K562 (cell line): ENCODE measurements at regions not wholly inside any gene's neighbourhood (a gene's known extent, or its start where the extent isn't known, plus 50 kb on each side); places are given as distances from the start of the nearest gene placed in this dataset.

ENCODE experiments used
- ATAC-seq: fragments of 200-7000 bp; cut with Tn5 transposase; 3 replicates; pipeline ENCODE4 v1.9.1; 2020; ENCODE audit warnings: moderate library complexity
- BruUV-seq: library from RNA; stranded (reverse); fragments of 400-500 nt; replicated peaks from 2 replicates; lab custom pipeline; 2021; lab: Mats Ljungman, UMichigan
- CTCF ChIA-PET: fragments of 300-600 bp; formaldehyde crosslinking; extraction: SDS; loops from one replicate; lab custom pipeline; 2021; ENCODE audit warnings: low intra/inter-chr PET ratio; lab: Yijun Ruan, JAX
- POLR2A ChIA-PET: fragments of 300-600, 350-650 bp; sonication (Branson Sonifier 250); formaldehyde crosslinking; extraction: SDS; loops from one replicate; lab custom pipeline; 2021; ENCODE audit warnings: antibody characterized with exemption, inconsistent platforms; lab: Yijun Ruan, JAX
- DNase-seq, 4 experiments: peaks; one replicate each; pipeline versions ENCODE4 v3.0.0 to v3.0.0-alpha.2; 2011 to 2018; ENCODE audit warnings: low spot score in 3 of 4, mixed read lengths in 3 of 4; ENCODE audit errors: extremely low read depth in 1 of 4
- FAIRE-seq: peaks from 2 replicates; lab custom pipeline; 2011; peaks lifted over from hg19 to GRCh38; lab: Jason Lieb, UNC
- H2AFZ ChIP-seq: 2 replicates; pipeline ENCODE4 v1.6.0; 2011; ENCODE audit warnings: low read depth, low read length, control low read depth, inconsistent platforms
- H3K27ac ChIP-seq: fragments of 200-600 bp; 3 replicates; pipeline ENCODE4 v1.8.0; 2011; ENCODE audit warnings: low read depth, mild to moderate bottlenecking, control low read depth, inconsistent platforms, low read length, moderate library complexity, mixed read lengths; ENCODE audit errors: extremely low read depth
- H3K27me3 ChIP-seq, 2 experiments: fragments of 300-600 bp in 1 of 2; 2 replicates in 1 of 2; 3 replicates in 1 of 2; pipeline versions ENCODE4 v1.6.0 to v1.8.0; 2011; ENCODE audit warnings: inconsistent platforms in 2 of 2, low read length in 2 of 2, mild to moderate bottlenecking in 1 of 2, mixed read lengths in 1 of 2, moderate library complexity in 1 of 2; ENCODE audit not compliant: control insufficient read depth in 2 of 2, insufficient read depth in 2 of 2
- H3K36me3 ChIP-seq: fragments of 300-600 bp; 3 replicates; pipeline ENCODE4 v1.8.0; 2011; ENCODE audit warnings: mild to moderate bottlenecking, low read length, inconsistent platforms; ENCODE audit not compliant: control insufficient read depth, insufficient read depth
- H3K4me1 ChIP-seq, 2 experiments: fragments of 200-600 bp in 1 of 2; replicated peaks in 1 of 2; 2 replicates in 1 of 2; 3 replicates in 1 of 2; pipeline versions ENCODE4 v1.5.1 to v1.8.0; 2011; ENCODE audit warnings: inconsistent platforms in 2 of 2, low read length in 2 of 2, mild to moderate bottlenecking in 1 of 2, mixed read lengths in 1 of 2, moderate library complexity in 1 of 2; ENCODE audit not compliant: control insufficient read depth in 2 of 2, insufficient read depth in 2 of 2
- H3K4me2 ChIP-seq: 2 replicates; pipeline ENCODE4 v1.6.1; 2011; ENCODE audit warnings: low read length, control low read depth, inconsistent platforms, mixed read lengths; ENCODE audit not compliant: insufficient read depth
- H3K4me3 ChIP-seq: fragments of 200-600 bp; sonication (generic), shearing (Covaris generic); 2 replicates; pipeline ENCODE4 v1.5.1; 2016; ENCODE audit warnings: control low read depth, inconsistent platforms
- H3K79me2 ChIP-seq: fragments of 200-600 bp; 3 replicates; pipeline ENCODE4 v1.8.0; 2011; ENCODE audit warnings: low read length, inconsistent platforms; ENCODE audit not compliant: control insufficient read depth, insufficient read depth
- H3K9ac ChIP-seq, 2 experiments: 2 replicates each; pipeline versions ENCODE4 v1.6.0 to v1.6.1; 2011; ENCODE audit warnings: low read depth in 2 of 2, low read length in 2 of 2, control low read depth in 1 of 2, inconsistent platforms in 1 of 2, mild to moderate bottlenecking in 1 of 2, mixed read lengths in 1 of 2; ENCODE audit not compliant: insufficient read depth in 1 of 2
- H3K9me1 ChIP-seq: one replicate; pipeline ENCODE4 v1.6.0; 2011; ENCODE audit warnings: inconsistent platforms, mild to moderate bottlenecking, low read length, moderate library complexity; ENCODE audit not compliant: control insufficient read depth, insufficient read depth
- H3K9me3 ChIP-seq: replicated peaks from 2 replicates; pipeline ENCODE4 v1.5.1; 2011; ENCODE audit warnings: low read depth, low read length, inconsistent platforms; ENCODE audit not compliant: control insufficient read depth, insufficient read depth
- H4K20me1 ChIP-seq: replicated peaks from 2 replicates; pipeline ENCODE4 v1.6.1; 2011; ENCODE audit warnings: low read length, inconsistent platforms, mixed read lengths; ENCODE audit not compliant: control insufficient read depth, insufficient read depth
- CC2D1A ChIP-seq: fragments of 450-650 bp; IDR thresholded peaks from 2 replicates; pipeline ENCODE4 v1.6.1; 2017; ENCODE audit warnings: mild to moderate bottlenecking
- DACH1 ChIP-seq: fragments of 450-650 bp; IDR thresholded peaks from 2 replicates; pipeline ENCODE4 v1.6.1; 2018; ENCODE audit not compliant: partially characterized antibody
- FOXJ2 ChIP-seq: fragments of 200-800 bp; sonication (Bioruptor generic); IDR thresholded peaks from 2 replicates; pipeline ENCODE4 v1.6.1; 2016; ENCODE audit warnings: missing genetic modification characterization, missing compliant biosample characterization
- GABPB1 ChIP-seq: sonication (generic); formaldehyde crosslinking; IDR thresholded peaks from 2 replicates; pipeline ENCODE4 v1.8.0; 2022; ENCODE audit warnings: mild to moderate bottlenecking, missing genetic modification reagents
- PRDM10 ChIP-seq: fragments of 450-650 bp; IDR thresholded peaks from 2 replicates; pipeline ENCODE4 v1.6.1; 2018; ENCODE audit not compliant: partially characterized antibody
- SMARCE1 ChIP-seq: fragments of 450-650 bp; IDR thresholded peaks from 2 replicates; pipeline ENCODE4 v1.7.1; 2016; ENCODE audit warnings: mild to moderate bottlenecking
- ZC3H4 ChIP-seq: sonication (generic); formaldehyde crosslinking; IDR thresholded peaks from 2 replicates; pipeline ENCODE4 v1.9.0; 2021; ENCODE audit warnings: missing genetic modification reagents, borderline replicate concordance
- ZEB2 ChIP-seq: fragments of 450-650 bp; IDR thresholded peaks from 2 replicates; pipeline ENCODE4 v1.6.1; 2016
- ZNF165 ChIP-seq: fragments of 250-450 bp; sonication (Bioruptor Pico); IDR thresholded peaks from 2 replicates; pipeline ENCODE4 v1.4.0; 2020; ENCODE audit warnings: borderline replicate concordance
- ZNF224 ChIP-seq: sonication (generic); formaldehyde crosslinking; IDR thresholded peaks from 2 replicates; pipeline ENCODE4 v1.8.0; 2022; ENCODE audit warnings: mild to moderate bottlenecking, missing genetic modification reagents
- ZNF24 ChIP-seq: fragments of 450-650 bp; IDR thresholded peaks from 2 replicates; pipeline ENCODE4 v1.6.1; 2016
- ZNF395 ChIP-seq: fragments of 200-800 bp; sonication (Bioruptor generic); IDR thresholded peaks from 2 replicates; pipeline ENCODE4 v1.6.1; 2017; ENCODE audit warnings: missing genetic modification characterization, missing compliant biosample characterization
- ZNF655 ChIP-seq: fragments of 250-450 bp; sonication (Bioruptor Pico); IDR thresholded peaks from 2 replicates; pipeline ENCODE4 v1.5.0; 2021
- ZNF696 ChIP-seq: fragments of 250-450 bp; sonication (Bioruptor Pico); conservative IDR thresholded peaks from 2 replicates; pipeline ENCODE4 v1.4.0; 2020; ENCODE audit warnings: mild to moderate bottlenecking, moderate library complexity
- ZNF75A ChIP-seq: fragments of 450-650 bp; formaldehyde crosslinking; IDR thresholded peaks from 2 replicates; pipeline ENCODE4 v1.4.0; 2020; ENCODE audit warnings: mild to moderate bottlenecking
- WGBS: fragments of 100-300 bp; shearing (Covaris generic); methylation state at CpG from one replicate; pipeline ENCODE4 v1.1.6; 2016; ENCODE audit warnings: low coverage, mixed read lengths; ENCODE audit not compliant: insufficient coverage; ENCODE audit errors: missing lambda C conversion rate; 5-methylcytosine and 5-hydroxymethylcytosine counted together
- in situ Hi-C: fragments of 300-500 bp; cut with MboI; formaldehyde crosslinking; loops from 4 replicates; pipeline ENCODE4 v1.15.0; 2018; ENCODE audit warnings: inconsistent platforms, mixed read lengths
- intact Hi-C: fragments of 100-400 bp; cut with micrococcal nuclease; formaldehyde crosslinking; loops from 2 replicates; pipeline ENCODE4 v1.14.2; 2022
- TF ChIP-seq, protein P1 (sequence below): fragments of 450-650 bp; IDR thresholded peaks from 2 replicates; pipeline ENCODE4 v1.6.1; 2016; ENCODE audit warnings: antibody characterized with exemption

DNA sequence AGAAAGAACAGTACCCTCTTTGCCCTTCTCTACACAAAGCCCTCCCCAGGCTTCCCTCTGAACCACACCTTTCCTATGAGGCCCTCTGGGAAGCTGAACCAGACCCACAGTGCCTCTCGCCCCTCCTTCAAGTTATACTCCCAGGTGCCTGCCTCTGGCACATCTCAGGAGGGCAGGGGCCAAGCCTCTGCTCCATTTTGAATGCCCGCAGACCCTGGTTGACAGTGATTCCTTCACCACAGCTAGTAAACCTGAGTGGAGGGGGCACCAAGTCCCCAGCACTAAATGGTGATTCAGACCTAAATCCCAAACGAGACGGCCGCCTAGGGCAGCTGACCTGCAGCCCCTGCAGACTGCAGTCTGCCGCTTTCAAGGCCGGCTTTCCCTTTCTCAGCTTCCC is 230.5 kb upstream of the ZNF32 start:
- H4K20me1 ChIP-seq = 0 out of 2 replicates have a peak, but pooled peaks cover 5% of the 10 kb centered on the region
- ChIA-PET CTCF (no interaction called here), POLR2A (no interaction called here)
- 2% methylated on average over 7 of the region's 7 CpGs for WGBS
- no peak overlapping the region for H3K9ac ChIP-seq
- intact Hi-C loops = no loop called here
- no peak overlapping the region for H3K4me2 ChIP-seq
- H2AFZ ChIP-seq = no peak overlapping the region
- DNase-seq = no peak
- no peak for TF ChIP-seq ZNF696 (CRISPR knock-in tag)
- no peak for TF ChIP-seq ZEB2
- TF ChIP-seq GABPB1 (CRISPR knock-in tag) = no peak
- no peak for TF ChIP-seq ZNF24
- TF ChIP-seq ZNF75A = no peak
- no peak for TF ChIP-seq FOXJ2 (tag)
- TF ChIP-seq, protein P1, sequence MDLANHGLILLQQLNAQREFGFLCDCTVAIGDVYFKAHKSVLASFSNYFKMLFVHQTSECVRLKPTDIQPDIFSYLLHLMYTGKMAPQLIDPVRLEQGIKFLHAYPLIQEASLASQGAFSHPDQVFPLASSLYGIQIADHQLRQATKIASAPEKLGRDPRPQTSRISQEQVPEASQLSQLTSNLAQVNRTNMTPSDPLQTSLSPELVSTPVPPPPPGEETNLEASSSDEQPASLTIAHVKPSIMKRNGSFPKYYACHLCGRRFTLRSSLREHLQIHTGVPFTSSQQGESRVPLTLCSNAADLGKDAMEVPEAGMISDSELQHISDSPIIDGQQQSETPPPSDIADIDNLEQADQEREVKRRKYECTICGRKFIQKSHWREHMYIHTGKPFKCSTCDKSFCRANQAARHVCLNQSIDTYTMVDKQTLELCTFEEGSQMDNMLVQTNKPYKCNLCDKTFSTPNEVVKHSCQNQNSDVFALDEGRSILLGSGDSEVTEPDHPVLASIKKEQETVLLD = no peak
- no peak for TF ChIP-seq ZNF395 (CRISPR knock-in tag)
- no peak for TF ChIP-seq ZNF655 (CRISPR knock-in tag)
- no peak for TF ChIP-seq DACH1
- TF ChIP-seq ZNF165 (CRISPR knock-in tag) = no peak
- TF ChIP-seq CC2D1A = no peak
- TF ChIP-seq PRDM10 = no peak
- no peak for TF ChIP-seq ZNF224
- no peak for TF ChIP-seq SMARCE1
- no peak for TF ChIP-seq ZC3H4 (CRISPR knock-in tag)
- peaks cover 30 to 46% of the 10 kb centered on the region in 2 experiments for H3K27me3 ChIP-seq
- FAIRE-seq = no peak
- BruUV-seq = no TSS peak
- H3K9me1 ChIP-seq = no peaks in the 10 kb centered on the region
- no peaks in the 10 kb centered on the region for H3K9me3 ChIP-seq
- ATAC-seq = no peak
- no peak overlapping the region for H3K27ac ChIP-seq
- H3K4me1 ChIP-seq = no peaks in the 10 kb centered on the region
- no peaks in the 10 kb centered on the region for H3K36me3 ChIP-seq
- no peak overlapping the region for H3K4me3 ChIP-seq
- H3K79me2 ChIP-seq = no peaks in the 10 kb centered on the region
- in situ Hi-C loops = no loop called here
